NCI-H2081 treated with DMSO at 0.1 percent for 48 hours (cell line): ENCODE measurements at regions not wholly inside any gene's neighbourhood (a gene's known extent, or its start where the extent isn't known, plus 50 kb on each side); places are given as distances from the start of the nearest gene placed in this dataset.
"Not testable (repeated sequence)": the region's sequence is repeated elsewhere in the genome, so short reads cannot be mapped to it uniquely, and the experiment has no call there.

Source experiments
- DNase-seq: peaks from one replicate; lab custom pipeline; 2025; lab: John Stamatoyannopoulos, UW

DNA sequence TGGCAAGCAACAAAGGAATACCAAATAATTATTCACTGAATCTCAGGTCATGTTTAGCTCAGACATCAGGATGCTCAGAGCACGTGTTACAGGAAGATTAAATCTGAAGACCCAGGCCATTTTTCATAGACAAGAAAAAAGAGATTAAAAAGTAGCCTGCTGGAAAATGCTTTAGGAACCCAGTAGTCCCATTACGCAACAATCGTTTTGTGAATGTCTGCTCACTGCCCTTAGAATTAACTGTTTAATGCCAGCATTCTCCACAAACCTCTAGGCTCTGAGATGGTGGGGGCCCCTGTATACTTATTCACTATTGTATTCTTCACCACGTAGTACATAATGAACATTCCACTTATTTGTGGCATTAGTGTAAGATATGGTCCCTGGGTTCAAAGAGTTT, 154.6 kb upstream of the NYAP2 start:
- DNase-seq, result no peak

DNA sequence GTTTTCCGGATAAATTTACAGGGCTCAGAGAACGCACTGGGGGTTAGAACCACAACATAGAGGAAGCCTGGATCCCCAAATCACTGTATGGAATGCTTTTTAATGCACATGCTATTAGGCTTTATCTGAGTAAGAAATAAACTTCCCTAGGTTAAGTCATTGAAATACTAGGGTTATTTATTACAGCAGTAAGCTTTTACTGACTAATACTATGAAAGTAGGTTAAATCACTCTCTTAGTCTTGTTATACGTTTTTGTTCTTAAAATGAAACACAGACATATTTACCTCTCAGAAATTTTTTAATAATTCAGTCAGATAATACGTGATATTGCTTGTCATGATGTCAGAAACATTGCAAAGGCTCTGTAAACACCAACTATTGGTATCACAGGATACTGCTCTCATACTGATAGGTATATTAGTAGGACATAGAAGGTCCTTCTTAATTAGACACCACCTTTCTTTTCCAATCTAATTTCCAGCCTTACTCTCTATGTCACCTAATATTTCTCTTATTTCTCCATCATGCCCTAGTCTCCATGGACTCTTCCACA, 162.7 kb upstream of the NYAP2 start:
- DNase-seq, result no peak

DNA sequence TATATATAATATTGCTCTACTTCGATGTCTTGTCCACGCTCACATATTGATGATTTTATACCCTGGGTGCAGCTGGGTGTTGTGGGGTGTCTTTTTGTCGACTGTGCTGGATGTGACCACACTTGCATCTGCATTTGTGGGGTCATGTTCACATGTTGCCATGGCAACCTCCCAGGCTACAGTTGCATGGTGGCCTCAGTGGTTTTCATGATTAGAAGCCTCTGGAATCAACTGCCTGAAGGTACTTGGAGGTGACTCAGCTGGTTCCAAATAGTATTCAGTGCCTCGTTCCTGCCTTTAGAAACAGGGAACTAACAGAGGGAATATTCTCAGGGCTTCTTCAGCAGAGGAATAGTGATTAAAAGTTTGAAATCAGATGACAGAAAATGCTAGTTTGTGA, 166.3 kb upstream of the NYAP2 start:
- DNase-seq, result no peak

DNA sequence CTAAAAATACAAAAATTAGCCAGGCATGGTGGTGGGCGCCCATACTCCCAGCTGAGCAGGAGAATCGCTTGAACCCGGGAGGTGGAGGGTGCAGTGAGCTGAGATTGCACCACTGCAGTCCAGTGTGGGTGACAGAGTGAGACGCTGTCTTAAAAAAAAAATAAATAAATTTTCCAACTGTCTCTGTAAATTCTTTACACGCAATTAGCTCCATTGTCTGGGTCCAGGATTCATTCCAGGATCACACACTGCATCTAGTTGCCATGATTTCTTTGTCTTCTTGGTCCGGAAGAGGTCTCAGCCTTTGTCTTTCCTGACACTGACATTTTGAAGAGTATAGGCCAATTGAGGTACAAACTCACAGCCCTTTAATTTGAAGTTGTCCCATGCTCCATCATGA, 167.6 kb upstream of the NYAP2 start:
- DNase-seq, result no peak

DNA sequence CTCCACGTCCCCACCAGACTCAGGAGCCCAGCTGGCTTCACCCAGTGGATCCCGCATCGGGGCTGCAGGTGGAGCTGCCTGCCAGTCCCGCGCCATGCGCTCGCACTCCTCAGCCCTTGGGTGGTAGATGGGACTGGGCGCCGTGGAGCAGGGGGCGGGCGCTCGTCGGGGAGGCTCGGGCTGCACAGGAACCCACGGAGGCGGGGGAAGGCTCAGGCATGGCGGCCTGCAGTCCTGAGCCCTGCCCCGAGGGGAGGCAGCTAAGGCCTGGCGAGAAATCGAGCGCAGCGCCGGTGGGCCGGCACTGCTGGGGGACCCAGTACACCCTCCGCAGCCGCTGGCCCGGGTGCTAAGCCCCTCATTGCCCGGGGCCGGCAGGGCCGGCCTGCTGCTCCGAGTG, 170.2 kb upstream of the NYAP2 start:
- DNase-seq, result not testable (repeated sequence)

DNA sequence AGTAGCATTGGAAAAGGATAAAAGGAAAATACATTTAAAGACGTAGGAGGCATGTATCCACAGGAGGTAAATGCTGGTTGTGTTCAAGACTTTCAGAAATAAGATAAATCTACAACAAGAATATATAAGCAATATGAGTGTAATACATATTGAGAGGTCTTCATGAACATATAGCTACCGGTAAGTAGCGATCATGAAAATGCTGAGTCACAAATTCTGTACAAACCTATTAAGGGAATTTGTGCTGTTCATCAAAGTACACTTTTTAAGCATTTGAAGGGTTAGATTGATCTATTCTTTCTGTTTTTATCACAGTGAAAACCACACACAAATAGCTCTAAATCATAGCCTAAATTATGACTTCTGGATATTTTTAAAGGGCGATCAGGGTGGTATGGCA, 173.1 kb upstream of the NYAP2 start:
- no peak for DNase-seq

DNA sequence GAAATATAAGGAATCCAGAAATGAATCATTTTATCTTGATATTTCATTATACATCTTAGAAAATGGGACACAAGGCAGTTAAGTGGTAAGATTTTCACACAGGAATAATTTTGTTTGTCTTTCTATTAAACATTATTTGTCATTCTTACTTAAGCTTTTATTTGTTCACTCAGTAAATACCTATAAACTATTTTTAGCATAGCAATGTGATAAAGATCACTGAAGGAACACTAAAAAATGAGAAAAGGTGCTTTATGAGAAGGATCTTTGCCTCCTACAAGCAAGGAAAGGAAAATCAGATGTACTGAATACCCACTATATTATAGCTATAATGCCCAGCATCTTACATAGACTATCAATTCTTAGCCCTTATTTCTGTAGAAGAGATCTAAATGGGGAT, 176.2 kb upstream of the NYAP2 start:
- no peak for DNase-seq

DNA sequence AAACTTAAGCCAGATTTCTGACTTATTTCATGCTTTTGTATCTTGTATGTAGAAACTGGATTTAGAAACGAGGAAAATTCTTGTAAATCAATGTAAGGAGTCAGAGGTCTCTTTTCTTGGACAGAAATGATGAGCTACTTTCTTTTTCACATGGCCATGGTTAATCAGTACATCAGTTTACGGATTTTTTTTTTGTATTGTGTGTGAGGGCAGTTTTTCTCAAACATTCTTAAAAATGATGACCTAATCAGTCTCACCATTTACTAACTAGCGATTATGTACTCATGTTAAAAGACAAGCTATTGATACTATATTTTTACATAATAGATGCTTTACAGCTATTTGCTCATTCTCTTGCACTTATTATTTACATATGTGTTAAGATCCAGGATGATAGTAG, 165.2 kb upstream of the DOCK10 start:
- no peak for DNase-seq

DNA sequence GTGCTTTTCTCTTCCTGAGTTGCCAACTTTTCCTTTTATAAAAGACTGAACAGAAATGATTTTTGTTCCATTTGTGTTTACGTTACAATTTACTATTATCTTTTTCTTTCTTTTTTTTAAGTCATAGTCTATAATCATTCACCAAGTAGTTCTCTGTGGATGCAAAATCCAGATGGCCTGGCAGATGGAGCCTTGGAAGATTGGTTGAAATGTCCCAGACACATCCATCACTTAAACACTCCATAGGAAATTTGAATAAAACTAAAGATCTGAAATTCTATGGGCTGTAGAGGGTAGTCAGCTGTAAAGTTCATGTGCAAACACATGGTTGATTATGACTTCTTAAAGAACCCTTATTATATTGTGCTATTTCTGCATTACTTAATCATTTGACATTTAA, 164.8 kb upstream of the DOCK10 start:
- DNase-seq, result no peak

DNA sequence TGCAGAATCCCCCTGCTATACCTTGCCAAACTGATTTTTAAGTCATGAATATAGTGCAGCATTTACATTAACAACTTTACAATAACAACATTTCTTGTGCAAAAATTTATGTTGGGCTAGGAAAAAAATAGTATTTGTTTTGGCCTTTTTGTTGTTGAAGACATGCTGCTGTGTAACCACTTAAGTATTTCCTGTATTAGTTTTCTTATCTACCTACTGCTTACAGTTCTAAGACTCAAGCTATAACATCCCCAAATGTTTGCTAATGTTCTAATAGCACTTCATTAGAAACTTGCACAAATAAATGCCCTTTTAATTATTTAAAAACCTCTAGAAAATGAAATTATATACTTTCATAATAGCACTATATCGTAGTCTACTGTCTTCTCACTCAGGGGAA, 154.3 kb upstream of the DOCK10 start:
- DNase-seq, result no peak

DNA sequence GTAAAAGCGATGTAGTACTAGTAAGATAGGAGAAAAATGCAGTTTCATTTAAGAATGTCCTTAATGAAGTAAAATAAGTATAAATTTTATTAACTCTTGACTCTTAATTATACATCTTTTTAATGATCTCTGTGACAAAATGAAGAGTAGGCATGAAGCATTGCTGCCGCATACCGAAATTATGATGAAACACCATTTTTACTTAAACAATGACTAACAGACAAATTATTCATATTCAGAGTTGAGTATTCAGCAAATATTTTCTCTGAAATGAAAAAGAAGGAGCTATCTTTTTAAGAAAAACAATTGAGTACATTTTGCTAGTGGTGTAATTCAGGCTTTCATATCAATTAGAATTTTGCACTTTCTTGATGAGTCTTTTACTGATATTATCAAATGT, 150.6 kb upstream of the DOCK10 start:
- no peak for DNase-seq

DNA sequence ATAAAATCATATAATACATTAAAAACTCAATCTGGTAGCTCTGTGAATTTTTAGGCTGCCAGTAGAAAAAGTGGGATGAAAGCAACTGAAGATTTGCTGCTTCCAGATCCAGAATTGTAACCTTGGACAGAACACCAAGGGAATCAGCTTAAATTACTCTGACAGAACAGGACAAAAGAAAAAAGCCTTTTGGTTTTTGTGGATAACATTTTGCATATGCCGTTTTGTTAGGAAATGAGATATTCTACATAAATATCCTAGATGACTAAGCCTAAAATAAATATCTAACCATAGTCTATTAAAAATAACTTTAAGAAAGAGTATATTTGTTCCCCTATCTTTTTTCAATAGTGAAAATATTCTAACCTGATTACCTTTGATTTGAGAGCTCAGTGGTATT, 148.7 kb upstream of the DOCK10 start:
- no peak for DNase-seq

DNA sequence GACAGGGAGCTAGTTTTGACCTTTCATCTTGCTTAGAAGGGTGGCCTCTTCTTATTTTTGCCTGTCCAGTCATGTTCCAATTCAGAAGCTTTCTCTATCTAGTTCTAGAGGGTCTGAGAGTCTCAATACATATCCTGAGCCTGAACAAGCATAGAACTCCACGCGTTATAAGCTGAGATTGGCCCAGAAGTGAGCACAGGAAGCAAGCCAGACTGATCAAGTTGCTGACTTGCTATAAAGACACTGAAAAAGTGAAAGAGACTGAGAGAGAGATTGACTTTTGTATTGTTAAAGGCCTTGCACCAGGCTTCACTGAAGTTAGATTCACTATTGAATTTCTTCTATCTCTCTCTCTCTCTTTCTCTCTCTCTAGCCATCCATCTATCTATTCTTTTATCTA, 142.7 kb upstream of the DOCK10 start:
- DNase-seq, result no peak

DNA sequence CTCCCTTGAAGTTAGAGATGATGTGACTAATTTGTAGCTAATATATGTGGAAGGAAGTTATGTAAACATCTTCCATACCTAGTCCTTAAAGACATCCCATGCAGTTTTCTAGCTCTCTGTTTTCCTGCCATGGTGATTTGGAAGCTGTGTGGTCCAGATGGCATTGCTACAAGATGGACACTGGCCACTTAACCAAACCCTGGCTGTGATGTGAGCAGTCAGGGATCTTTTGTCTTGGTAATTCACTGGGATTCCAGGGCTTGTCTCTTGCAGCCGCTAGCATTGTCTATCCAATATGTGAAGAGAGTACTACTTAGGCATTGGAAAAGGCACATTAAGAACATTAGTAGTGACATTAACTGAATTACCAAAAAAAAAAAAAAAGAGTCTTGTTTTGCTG, 139.9 kb upstream of the DOCK10 start:
- no peak for DNase-seq

DNA sequence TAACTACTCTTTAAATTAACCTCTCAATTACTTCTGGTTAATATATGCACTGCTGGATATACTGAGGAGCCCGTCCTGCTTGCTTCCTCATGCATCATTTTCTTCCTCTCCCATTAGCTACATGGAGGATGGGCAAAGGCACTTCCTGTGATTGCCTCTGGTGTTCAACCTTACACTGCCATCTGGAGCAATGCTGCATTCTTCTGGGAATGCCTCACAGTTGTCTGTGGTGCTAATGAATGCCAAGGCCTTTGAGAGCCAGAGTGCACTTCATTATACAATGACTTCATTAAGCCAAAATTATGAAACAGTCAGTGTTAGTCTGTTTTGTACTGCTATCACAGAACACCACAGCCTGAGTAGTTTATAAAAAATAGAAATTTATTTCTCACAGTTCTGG, 134.8 kb upstream of the DOCK10 start:
- no peak for DNase-seq

DNA sequence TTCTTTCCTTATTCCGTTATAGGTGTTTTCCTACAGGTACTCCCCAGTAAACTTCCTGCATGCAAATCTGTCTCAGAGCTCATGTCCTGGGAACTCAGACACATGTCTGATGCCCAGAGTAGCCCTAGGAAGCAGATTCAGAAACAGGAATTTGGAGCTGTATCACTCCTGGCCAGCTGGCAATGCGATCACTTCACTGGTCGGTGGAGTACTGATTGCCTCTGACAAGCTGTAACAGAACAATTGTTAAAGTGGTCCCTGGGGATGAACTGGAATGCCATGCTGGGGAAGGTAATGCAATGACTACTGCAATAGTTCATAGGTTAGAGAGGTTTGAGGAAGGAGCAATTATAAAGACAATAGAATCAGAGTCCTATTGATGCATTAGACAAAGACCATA, 131.6 kb upstream of the DOCK10 start:
- peak; percentile 34 for DNase-seq

DNA sequence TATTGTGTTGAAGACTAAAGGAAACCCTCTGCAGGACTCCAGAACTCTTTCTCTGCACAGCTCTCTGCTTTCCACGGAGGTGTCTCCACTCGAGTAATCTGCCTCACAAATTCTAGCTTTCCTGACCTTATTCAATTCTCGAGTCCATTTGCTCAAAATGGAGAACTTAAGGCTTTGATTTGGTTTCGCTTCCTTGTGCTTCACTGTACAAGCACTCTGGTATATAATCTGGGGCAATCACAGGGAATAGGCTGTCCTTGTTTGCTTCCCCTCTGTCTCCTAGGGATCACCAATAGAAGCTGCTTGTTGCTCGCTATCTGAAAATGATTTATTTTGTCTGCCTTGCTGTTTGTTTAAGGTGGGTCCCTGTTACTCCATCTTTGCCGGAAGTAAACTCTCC, 129.1 kb upstream of the DOCK10 start:
- no peak for DNase-seq

DNA sequence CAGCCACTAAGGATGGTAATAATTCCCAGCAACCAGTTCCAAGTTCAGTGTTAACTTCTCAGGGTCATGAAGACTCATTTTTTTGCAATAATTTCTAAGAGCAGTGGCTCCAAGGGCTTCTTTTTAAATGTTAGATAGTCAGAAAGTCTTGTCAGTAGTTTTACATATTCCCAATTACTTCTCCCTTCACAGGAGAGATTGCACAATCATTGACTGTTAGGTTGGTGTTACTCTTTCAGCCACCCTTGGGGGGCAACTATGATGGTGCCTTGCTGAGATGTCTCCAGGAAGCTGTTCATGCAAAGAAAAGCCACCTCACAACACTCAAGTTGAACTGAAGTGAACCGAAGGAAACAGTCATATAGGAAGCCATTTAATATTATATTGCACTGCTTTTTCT, 127.9 kb upstream of the DOCK10 start:
- no peak for DNase-seq

DNA sequence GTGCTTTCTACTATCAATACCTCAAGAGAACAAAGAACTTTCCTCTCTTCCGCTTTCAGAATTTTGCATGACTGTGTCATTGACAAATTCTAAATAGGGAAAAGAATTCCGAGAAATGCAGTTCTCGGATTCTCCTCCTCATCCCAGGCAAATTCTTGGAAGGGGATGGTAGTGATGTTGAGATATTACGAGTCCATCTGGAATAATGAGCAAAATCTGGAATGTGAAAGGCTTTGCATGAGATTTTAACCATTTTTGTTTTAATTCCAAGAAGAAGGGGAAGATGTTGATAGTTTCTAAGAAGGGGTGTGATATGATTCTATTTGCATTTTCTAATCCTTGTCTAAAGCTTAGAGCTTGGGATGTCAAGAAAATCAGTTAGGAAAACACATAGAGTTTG, 127.1 kb upstream of the DOCK10 start:
- DNase-seq, result no peak

DNA sequence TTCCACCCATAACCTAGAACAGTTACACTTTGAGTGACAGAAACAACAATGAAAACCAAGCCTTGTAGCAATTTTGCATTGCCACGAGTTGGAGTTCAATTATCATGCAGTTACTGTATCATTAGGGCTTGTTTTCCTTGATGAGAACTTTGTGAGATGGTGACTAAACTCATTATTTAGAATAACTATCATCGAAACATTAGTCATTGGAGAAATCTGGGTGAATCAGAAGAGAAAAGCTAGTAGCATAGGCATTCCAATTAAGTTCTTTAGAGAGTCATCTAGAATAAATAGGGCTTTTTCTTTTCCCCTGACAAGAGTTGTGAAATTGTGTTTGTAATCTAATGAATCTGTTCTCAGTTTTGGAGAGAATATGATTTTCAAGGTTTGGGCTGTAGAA, 122.8 kb upstream of the DOCK10 start:
- no peak for DNase-seq

DNA sequence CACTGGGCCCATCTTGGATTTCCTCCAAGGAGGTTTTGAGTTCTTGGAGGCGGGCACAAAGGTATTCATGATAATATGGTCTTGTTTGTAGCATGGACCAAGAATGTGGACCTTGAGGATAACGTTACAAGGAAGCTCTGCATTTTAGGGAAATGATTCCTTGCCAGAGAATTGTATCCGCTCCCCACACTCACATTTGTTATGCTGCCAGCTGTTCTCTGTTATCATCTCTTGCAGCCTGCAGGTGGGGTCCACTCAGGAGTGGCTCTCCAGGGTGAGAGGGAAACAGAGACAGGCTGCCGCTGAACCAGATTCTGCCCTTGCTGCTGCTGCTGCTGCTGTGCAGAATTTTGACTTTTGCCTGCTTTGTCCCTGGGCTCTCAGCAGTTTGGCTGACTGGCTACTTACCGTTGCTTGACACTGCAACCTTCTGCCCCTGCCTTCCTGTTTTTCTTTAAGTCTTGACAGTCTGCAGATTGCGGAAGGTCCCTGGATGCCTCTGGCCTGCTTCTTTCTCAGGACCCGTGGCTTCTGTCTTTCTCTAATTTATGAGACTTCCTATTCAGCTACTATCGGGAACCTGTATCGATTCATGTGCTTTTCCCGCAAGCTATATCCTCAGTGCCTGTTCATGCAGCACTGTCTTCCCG, 122.3 kb upstream of the DOCK10 start:
- no peak for DNase-seq

DNA sequence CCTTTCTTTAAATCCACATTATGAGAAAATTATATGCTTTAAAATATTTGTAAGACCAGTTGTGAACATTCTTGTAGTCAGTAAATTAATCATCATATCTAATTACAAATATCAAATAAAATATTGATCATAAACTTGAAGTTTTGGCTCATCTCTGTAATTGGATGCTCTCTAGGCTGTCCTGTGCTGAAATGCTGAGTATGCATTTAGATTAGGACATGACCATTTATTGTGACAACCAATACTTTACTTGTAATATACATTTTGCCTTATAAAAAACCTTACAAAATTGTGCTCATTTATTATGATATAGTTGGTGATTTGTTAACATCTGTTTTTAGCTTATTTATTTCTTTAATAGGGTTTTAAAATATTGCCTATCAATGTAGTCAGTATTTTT, 116.1 kb upstream of the DOCK10 start:
- no peak for DNase-seq

DNA sequence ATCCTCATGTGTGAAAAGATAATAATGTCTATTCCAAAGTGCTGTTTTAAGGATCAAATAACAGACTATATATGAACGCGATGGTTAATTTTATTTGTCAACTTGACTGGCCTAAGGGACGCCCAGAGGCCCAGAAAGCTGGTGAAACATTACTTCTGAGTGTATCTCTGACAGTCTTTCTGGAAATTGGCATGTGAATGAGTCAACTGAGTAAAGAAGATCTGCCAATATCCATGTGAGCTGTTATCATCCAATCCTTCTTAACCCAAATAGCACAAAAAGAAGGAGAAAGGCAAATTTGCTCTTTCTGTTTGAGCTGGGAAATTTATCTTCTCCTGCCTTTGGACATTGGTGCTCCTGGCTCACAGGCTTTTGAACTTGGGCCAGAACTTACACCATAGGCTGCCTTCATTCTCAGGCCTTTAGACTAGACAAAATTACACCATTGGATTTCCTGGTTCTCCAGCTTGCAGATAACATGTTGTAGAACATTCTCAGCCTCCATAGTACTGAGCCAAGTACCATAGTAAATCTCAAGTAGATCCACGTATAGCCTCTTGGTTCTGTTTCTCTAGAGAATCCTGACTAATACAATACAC, 114.7 kb upstream of the DOCK10 start:
- peak; percentile 86 for DNase-seq

DNA sequence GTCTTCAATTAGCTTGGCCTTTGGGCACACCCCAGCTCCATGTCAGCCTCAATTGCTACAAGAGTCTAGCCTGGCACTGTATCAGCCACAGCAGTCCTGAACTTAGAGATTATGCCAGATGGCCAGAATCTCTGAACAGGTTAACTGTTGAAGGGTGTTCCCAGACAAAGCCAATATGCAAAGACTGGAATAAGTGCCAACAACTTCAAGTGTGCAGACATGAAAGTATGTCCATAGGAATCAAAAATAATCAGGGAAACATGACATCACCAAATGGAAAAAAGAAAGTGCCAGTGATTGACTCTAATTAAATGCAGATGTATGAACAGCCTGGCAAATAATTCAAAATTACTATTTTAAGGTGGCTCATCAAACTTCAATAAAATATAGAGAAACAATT, 98.5 kb upstream of the DOCK10 start:
- DNase-seq, result no peak
